ENCODE measurements at regions not wholly inside any gene's neighbourhood (a gene's known extent, or its start where the extent isn't known, plus 50 kb on each side); places are given as distances from the start of the nearest gene placed in this dataset.

- TF ChIP-seq CTCF (IDR thresholded peaks at IDR 0.05), result no peak
Measured at GRCh38 chr9:86663905-86664304, 283.4 kb downstream of the GAS1 start.

- no peak for TF ChIP-seq CTCF (IDR thresholded peaks at IDR 0.05)
Measured at GRCh38 chr9:86662890-86663468, 284.3 kb downstream of the GAS1 start.

- no peak for TF ChIP-seq CTCF (IDR thresholded peaks at IDR 0.05)
Measured at GRCh38 chr9:86660146-86660943, 287.0 kb downstream of the GAS1 start.

GRCh38 chr9:86659413-86660046 lies 287.8 kb downstream of the GAS1 start:
- no peak for TF ChIP-seq CTCF (IDR thresholded peaks at IDR 0.05)

GRCh38 chr9:86655147-86655546 lies 292.2 kb downstream of the GAS1 start:
- no peak for TF ChIP-seq CTCF (IDR thresholded peaks at IDR 0.05)

GRCh38 chr9:86653466-86653865 lies 293.8 kb downstream of the GAS1 start:
- TF ChIP-seq CTCF (IDR thresholded peaks at IDR 0.05), result no peak

GRCh38 chr9:86652736-86653135 lies 294.6 kb downstream of the GAS1 start:
- no peak for TF ChIP-seq CTCF (IDR thresholded peaks at IDR 0.05)
